HepG2 (cell line): ENCODE measurements at regions not wholly inside any gene's neighbourhood (a gene's known extent, or its start where the extent isn't known, plus 50 kb on each side); places are given as distances from the start of the nearest gene placed in this dataset.

ENCODE experiments used
- ATAC-seq: fragments of 200-7000 bp; cut with Tn5 transposase; 3 replicates; pipeline ENCODE4 v1.9.1; 2020; ENCODE audit warnings: mild to moderate bottlenecking, moderate library complexity
- BruUV-seq: library from RNA; stranded (reverse); fragments of 400-500 nt; replicated peaks from 2 replicates; lab custom pipeline; 2021; lab: Mats Ljungman, UMichigan
- CTCF ChIA-PET: fragments of 300-600 bp; formaldehyde crosslinking; extraction: SDS; loops from one replicate; lab custom pipeline; 2021; ENCODE audit warnings: low total read pairs, inconsistent platforms, low intra/inter-chr PET ratio; lab: Yijun Ruan, JAX
- POLR2A ChIA-PET: fragments of 350-600 bp; sonication (Branson Sonifier 250); formaldehyde crosslinking; loops from one replicate; lab custom pipeline; 2020; ENCODE audit warnings: antibody characterized with exemption, inconsistent platforms; lab: Yijun Ruan, JAX
- DNase-seq: peaks from one replicate; pipeline ENCODE4 v3.0.0-alpha.2; 2015; ENCODE audit warnings: low spot score
- FAIRE-seq: peaks from 3 replicates; lab custom pipeline; 2011; peaks lifted over from hg19 to GRCh38; lab: Jason Lieb, UNC
- H2AFZ ChIP-seq: one replicate; pipeline ENCODE4 v1.6.1; 2011; ENCODE audit warnings: low read length, inconsistent platforms
- H3K27ac ChIP-seq: fragments of 300-600 bp; 3 replicates; pipeline ENCODE4 v1.8.0; 2011; ENCODE audit warnings: mixed run types, mild to moderate bottlenecking, mixed read lengths, low read length, inconsistent platforms; ENCODE audit not compliant: insufficient read depth; ENCODE audit errors: extremely low read length
- H3K27me3 ChIP-seq, 2 experiments: fragments of 200-600 bp in 1 of 2; 2 replicates in 1 of 2; 3 replicates in 1 of 2; pipeline versions ENCODE4 v1.6.0 to v1.8.0; 2011; ENCODE audit warnings: low read length in 2 of 2, mild to moderate bottlenecking in 2 of 2, moderate library complexity in 2 of 2, inconsistent platforms in 1 of 2; ENCODE audit not compliant: insufficient read depth in 2 of 2, control insufficient read depth in 1 of 2
- H3K36me3 ChIP-seq, 2 experiments: fragments of 200-600 bp in 1 of 2; replicated peaks in 1 of 2; 2 replicates in 1 of 2; 3 replicates in 1 of 2; pipeline versions ENCODE4 v1.5.1 to v1.8.0; 2011; ENCODE audit warnings: low read length in 2 of 2, inconsistent platforms in 1 of 2; ENCODE audit not compliant: insufficient read depth in 2 of 2, control insufficient read depth in 1 of 2
- H3K4me1 ChIP-seq: 2 replicates; pipeline ENCODE4 v1.5.1; 2012; ENCODE audit warnings: low read length, inconsistent platforms; ENCODE audit not compliant: insufficient read depth
- H3K4me2 ChIP-seq: 2 replicates; pipeline ENCODE4 v1.6.0; 2011; ENCODE audit warnings: low read depth, low read length, inconsistent platforms
- H3K4me3 ChIP-seq, 3 experiments: fragments of 200-600 bp in 1 of 3; sonication (generic), shearing (Covaris generic) in 1 of 3; replicated peaks in 1 of 3; 2 replicates each; pipeline ENCODE4 v1.5.1; 2011 to 2016; ENCODE audit warnings: low read length in 3 of 3, inconsistent platforms in 2 of 3, low read depth in 2 of 3, mild to moderate bottlenecking in 2 of 3, control low read depth in 1 of 3, mixed read lengths in 1 of 3; ENCODE audit not compliant: insufficient read depth in 1 of 3
- H3K79me2 ChIP-seq: one replicate; pipeline ENCODE4 v1.6.1; 2011; ENCODE audit warnings: low read length, inconsistent platforms; ENCODE audit not compliant: insufficient read depth
- H3K9ac ChIP-seq: 2 replicates; pipeline ENCODE4 v1.6.0; 2011; ENCODE audit warnings: mild to moderate bottlenecking, low read depth, low read length, inconsistent platforms; ENCODE audit not compliant: insufficient read depth
- H3K9me3 ChIP-seq: 2 replicates; pipeline ENCODE4 v1.5.1; 2012; ENCODE audit warnings: mild to moderate bottlenecking, low read length
- H4K20me1 ChIP-seq: 2 replicates; pipeline ENCODE4 v1.6.0; 2011; ENCODE audit warnings: inconsistent platforms, mild to moderate bottlenecking, low read length, moderate library complexity; ENCODE audit not compliant: insufficient read depth
- ARHGAP35 ChIP-seq: sonication (generic); formaldehyde crosslinking; IDR thresholded peaks from 2 replicates; pipeline ENCODE4 v1.9.0; 2022; ENCODE audit warnings: mild to moderate bottlenecking, inconsistent platforms, moderate library complexity, missing genetic modification reagents, borderline replicate concordance
- ATF7 ChIP-seq, 2 experiments: fragments of 450-650 bp in 1 of 2; sonication (generic) in 1 of 2; formaldehyde crosslinking in 1 of 2; IDR thresholded peaks; 2 replicates each; pipeline versions ENCODE4 v1.4.0 to v1.6.1; 2016 to 2020; ENCODE audit warnings: antibody characterized with exemption in 1 of 2, mild to moderate bottlenecking in 1 of 2, missing genetic modification reagents in 1 of 2
- CENPX ChIP-seq: sonication (generic); formaldehyde crosslinking; IDR thresholded peaks from 2 replicates; pipeline ENCODE4 v1.9.0; 2021; ENCODE audit warnings: mild to moderate bottlenecking, missing genetic modification reagents, moderate library complexity
- LRRFIP1 ChIP-seq: sonication (generic); formaldehyde crosslinking; conservative IDR thresholded peaks from 2 replicates; pipeline ENCODE4 v1.4.0; 2020; ENCODE audit warnings: missing genetic modification reagents
- NFIB ChIP-seq: sonication (generic); formaldehyde crosslinking; IDR thresholded peaks from 2 replicates; pipeline ENCODE4 v1.9.0; 2021; ENCODE audit warnings: missing genetic modification reagents, mild to moderate bottlenecking, borderline replicate concordance
- RCOR2 ChIP-seq: IDR thresholded peaks from 2 replicates; pipeline ENCODE4 v1.6.1; 2016; ENCODE audit warnings: missing biosample characterization, missing genetic modification reagents
- RFX3 ChIP-seq: IDR thresholded peaks from 2 replicates; pipeline ENCODE4 v1.6.1; 2016; ENCODE audit warnings: missing biosample characterization, missing genetic modification reagents
- SAFB2 ChIP-seq: sonication (generic); formaldehyde crosslinking; IDR thresholded peaks from 2 replicates; pipeline ENCODE4 v1.5.1; 2020; ENCODE audit warnings: missing genetic modification reagents, low read depth, mild to moderate bottlenecking, borderline replicate concordance
- TARDBP ChIP-seq: sonication (generic); formaldehyde crosslinking; IDR thresholded peaks from 2 replicates; pipeline ENCODE4 v1.8.0; 2022; ENCODE audit warnings: mild to moderate bottlenecking, missing genetic modification reagents
- TSC22D2 ChIP-seq: sonication (generic); formaldehyde crosslinking; IDR thresholded peaks from 2 replicates; pipeline ENCODE4 v1.5.1; 2020; ENCODE audit warnings: missing genetic modification reagents, mild to moderate bottlenecking, borderline replicate concordance
- ZC3H4 ChIP-seq: sonication (generic); formaldehyde crosslinking; IDR thresholded peaks from 2 replicates; pipeline ENCODE4 v1.4.0; 2020; ENCODE audit warnings: missing genetic modification reagents, borderline replicate concordance
- ZNF235 ChIP-seq: sonication (generic); formaldehyde crosslinking; IDR thresholded peaks from 2 replicates; pipeline ENCODE4 v1.8.1; 2023; ENCODE audit warnings: mild to moderate bottlenecking, missing genetic modification reagents, borderline replicate concordance
- ZNF460 ChIP-seq: sonication (generic); formaldehyde crosslinking; IDR thresholded peaks from 2 replicates; pipeline ENCODE4 v1.5.1; 2020; ENCODE audit warnings: missing genetic modification reagents, mild to moderate bottlenecking, borderline replicate concordance
- ZNF782 ChIP-seq: sonication (generic); formaldehyde crosslinking; IDR thresholded peaks from 2 replicates; pipeline ENCODE4 v1.4.0; 2020; ENCODE audit warnings: missing genetic modification reagents, mild to moderate bottlenecking, borderline replicate concordance
- ZNF790 ChIP-seq: sonication (generic); formaldehyde crosslinking; IDR thresholded peaks from 2 replicates; pipeline ENCODE4 v1.8.0; 2022; ENCODE audit warnings: missing genetic modification reagents, mild to moderate bottlenecking, borderline replicate concordance
- ZSCAN30 ChIP-seq: sonication (generic); formaldehyde crosslinking; IDR thresholded peaks from 2 replicates; pipeline ENCODE4 v1.5.0; 2020; ENCODE audit warnings: mild to moderate bottlenecking, missing genetic modification reagents
- WGBS: methylation state at CpG from one replicate; pipeline ENCODE4 v1.1.6; 2017; ENCODE audit warnings: low lambda C conversion rate; 5-methylcytosine and 5-hydroxymethylcytosine counted together
- in situ Hi-C: cut with HindIII; loops from 2 replicates; pipeline ENCODE4 v1.10.0; 2017; ENCODE audit warnings: low pct_unique_long_range_greater_than_20kb; ENCODE audit not compliant: extremely low pct_ligation_motif_present
- intact Hi-C: fragments of 100-400 bp; cut with micrococcal nuclease; formaldehyde crosslinking; loops from one replicate; pipeline ENCODE4 v1.10.0; 2022; ENCODE audit not compliant: unreplicated experiment
- TF ChIP-seq, protein P1 (sequence below): sonication (generic); formaldehyde crosslinking; IDR thresholded peaks from 2 replicates; pipeline ENCODE4 v1.4.0; 2020; ENCODE audit warnings: mild to moderate bottlenecking, missing genetic modification reagents
- TF ChIP-seq, protein P2 (sequence below): sonication (generic); formaldehyde crosslinking; IDR thresholded peaks from 2 replicates; pipeline ENCODE4 v1.5.0; 2020; ENCODE audit warnings: missing genetic modification reagents, mild to moderate bottlenecking, borderline replicate concordance

DNA sequence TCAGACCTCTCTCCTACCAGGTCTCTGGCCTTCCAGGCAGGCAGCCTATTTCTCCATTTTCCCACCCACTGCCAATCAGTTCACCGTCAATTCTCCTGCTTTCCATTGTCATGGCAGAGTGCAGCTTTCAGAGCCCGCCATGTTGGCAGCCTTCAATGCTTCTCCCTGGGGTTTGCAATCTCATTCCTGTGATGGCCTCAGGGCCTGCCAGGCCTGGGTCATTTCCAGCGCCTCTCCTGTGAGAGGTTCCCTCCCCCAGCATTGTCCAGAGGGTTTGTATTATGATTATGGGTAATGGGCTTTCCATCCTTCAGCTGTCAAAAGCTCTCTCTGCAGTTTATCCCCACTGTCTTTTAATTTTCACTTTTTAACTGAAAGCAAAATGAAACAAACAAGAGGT is 716.6 kb upstream of the CDH8 start (continued):
- TF ChIP-seq SAFB2 (CRISPR knock-in tag) = no peak

DNA sequence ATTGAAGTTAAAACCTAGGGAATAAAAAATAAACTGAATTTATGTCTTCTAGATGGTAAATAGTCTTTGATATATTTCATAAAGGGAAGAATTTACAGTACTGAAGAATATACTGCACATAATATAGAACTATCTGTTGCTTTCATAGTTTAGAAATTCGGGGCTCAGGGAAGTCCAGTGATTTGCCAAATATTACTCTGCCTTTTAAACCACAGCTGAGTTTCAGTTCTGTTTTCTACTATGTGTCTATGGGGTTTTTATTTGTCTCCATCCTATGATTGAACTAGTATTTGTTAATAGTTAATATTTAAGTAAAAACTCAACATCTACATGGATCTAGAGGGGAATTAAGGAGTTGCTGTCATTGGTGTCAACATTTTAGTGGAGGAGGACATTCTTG is 715.0 kb upstream of the CDH8 start:
- H3K4me1 ChIP-seq = no peaks in the 10 kb centered on the region
- CTCF ChIA-PET = no interaction called here
- H3K79me2 ChIP-seq = no peaks in the 10 kb centered on the region
- H3K9me3 ChIP-seq = peaks cover 76% of the 10 kb centered on the region
- no peak overlapping the region for H3K27ac ChIP-seq
- no peak overlapping the region for H2AFZ ChIP-seq
- no TSS peak for BruUV-seq
- intact Hi-C loops = no loop called here
- in situ Hi-C loops = no loop called here
- WGBS = 3% methylated on average over 1 of the region's 1 CpG
- H3K9ac ChIP-seq = no peak overlapping the region
- no peaks in the 10 kb centered on the region for H3K36me3 ChIP-seq
- ATAC-seq (no peak), FAIRE-seq (no peak), DNase-seq (no peak)
- POLR2A ChIA-PET = no interaction called here
- H3K27me3 ChIP-seq = no peaks in the 10 kb centered on the region
- H4K20me1 ChIP-seq = no peaks in the 10 kb centered on the region
- H3K4me2 ChIP-seq = no peak overlapping the region
- H3K4me3 ChIP-seq = no peak overlapping the region
- TF ChIP-seq CENPX (CRISPR knock-in tag) (no peak), TSC22D2 (CRISPR knock-in tag) (no peak), LRRFIP1 (no peak), RCOR2 (CRISPR knock-in tag) (no peak), ZNF790 (CRISPR knock-in tag) (no peak), TARDBP (no peak), ZNF235 (CRISPR knock-in tag) (no peak), ZNF460 (CRISPR knock-in tag) (no peak), RFX3 (CRISPR knock-in tag) (no peak), ZNF782 (no peak), NFIB (CRISPR knock-in tag) (no peak), ZC3H4 (CRISPR knock-in tag) (no peak), ZSCAN30 (no peak), ATF7 (IDR thresholded peaks at IDR 0.05) (no peak), ATF7 (CRISPR knock-in tag; IDR thresholded peaks at IDR 0.05) (no peak), ARHGAP35 (CRISPR knock-in tag) (no peak)
- TF ChIP-seq, protein P1, sequence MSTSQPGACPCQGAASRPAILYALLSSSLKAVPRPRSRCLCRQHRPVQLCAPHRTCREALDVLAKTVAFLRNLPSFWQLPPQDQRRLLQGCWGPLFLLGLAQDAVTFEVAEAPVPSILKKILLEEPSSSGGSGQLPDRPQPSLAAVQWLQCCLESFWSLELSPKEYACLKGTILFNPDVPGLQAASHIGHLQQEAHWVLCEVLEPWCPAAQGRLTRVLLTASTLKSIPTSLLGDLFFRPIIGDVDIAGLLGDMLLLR (CRISPR knock-in tag) = no peak
- TF ChIP-seq, protein P2, sequence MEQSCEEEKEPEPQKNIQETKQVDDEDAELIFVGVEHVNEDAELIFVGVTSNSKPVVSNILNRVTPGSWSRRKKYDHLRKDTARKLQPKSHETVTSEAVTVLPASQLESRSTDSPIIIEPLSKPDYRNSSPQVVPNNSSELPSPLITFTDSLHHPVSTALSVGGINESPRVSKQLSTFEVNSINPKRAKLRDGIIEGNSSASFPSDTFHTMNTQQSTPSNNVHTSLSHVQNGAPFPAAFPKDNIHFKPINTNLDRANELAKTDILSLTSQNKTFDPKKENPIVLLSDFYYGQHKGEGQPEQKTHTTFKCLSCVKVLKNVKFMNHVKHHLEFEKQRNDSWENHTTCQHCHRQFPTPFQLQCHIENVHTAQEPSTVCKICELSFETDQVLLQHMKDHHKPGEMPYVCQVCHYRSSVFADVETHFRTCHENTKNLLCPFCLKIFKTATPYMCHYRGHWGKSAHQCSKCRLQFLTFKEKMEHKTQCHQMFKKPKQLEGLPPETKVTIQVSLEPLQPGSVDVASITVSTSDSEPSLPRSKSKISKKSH (CRISPR knock-in tag) = no peak
